ENCODE measurements at regions not wholly inside any gene's neighbourhood (a gene's known extent, or its start where the extent isn't known, plus 50 kb on each side); places are given as distances from the start of the nearest gene placed in this dataset.

- TF ChIP-seq RNF219 (CRISPR knock-in tag; IDR thresholded peaks at IDR 0.05) (no peak), FOXO4 (CRISPR knock-in tag; conservative IDR thresholded peaks at IDR 0.05) (no peak), CEBPZ (IDR thresholded peaks at IDR 0.05; ENCODE audit: low read length) (no peak), FOXK2 (IDR thresholded peaks at IDR 0.05) (no peak), ZNF792 (CRISPR knock-in tag; IDR thresholded peaks at IDR 0.05) (no peak), HNF1A (IDR thresholded peaks at IDR 0.05; ENCODE audit: low read depth) (no peak), HNF1A (CRISPR knock-in tag; IDR thresholded peaks at IDR 0.05; ENCODE audit: borderline replicate concordance) (no peak), HNRNPK (IDR thresholded peaks at IDR 0.05; ENCODE audit: low read depth, low read length, poor library complexity, severe bottlenecking) (no peak), KDM5A (IDR thresholded peaks at IDR 0.05; ENCODE audit: borderline replicate concordance, low read length) (no peak), ZNF180 (CRISPR knock-in tag; IDR thresholded peaks at IDR 0.05; ENCODE audit: borderline replicate concordance, low read depth) (no peak), MXI1 (IDR thresholded peaks at IDR 0.05; ENCODE audit: borderline replicate concordance, low read depth, low read length) (no peak), ZNF550 (CRISPR knock-in tag; IDR thresholded peaks at IDR 0.05; ENCODE audit: borderline replicate concordance) (no peak)
Observed at GRCh38 chr21:38596264-38597042, 98.2 kb upstream of the ERG start.
